ENCODE measurements at regions not wholly inside any gene's neighbourhood (a gene's known extent, or its start where the extent isn't known, plus 50 kb on each side); places are given as distances from the start of the nearest gene placed in this dataset.

DNA sequence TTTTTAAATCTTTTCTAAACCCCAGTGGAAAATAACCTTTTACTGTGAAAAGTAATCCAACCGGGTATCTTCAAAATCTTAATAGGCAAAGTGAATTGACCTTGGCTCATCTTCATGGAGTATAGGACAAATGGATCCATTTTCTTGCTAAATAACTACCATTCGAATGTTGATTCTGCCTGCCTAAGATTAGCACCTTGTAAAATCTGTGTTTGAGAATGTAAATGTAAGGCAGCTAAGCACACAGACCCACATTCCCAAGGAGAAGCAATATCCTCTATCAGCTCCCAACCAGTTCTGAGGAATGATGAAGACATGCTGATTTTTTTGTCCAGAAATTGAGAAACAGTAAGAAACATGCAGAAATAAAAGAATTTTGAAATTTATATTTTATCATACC, 509.8 kb upstream of the SMIM21 start:
- Histone ChIP-seq H2AFZ (ENCODE audit: low read depth, low read length) (no peak overlapping the region), H3K79me2 (ENCODE audit: insufficient read depth, low read length) (no peaks in the 10 kb centered on the region), H3K4me3 (ENCODE audit: insufficient read depth, low read depth, low read length) (no peak overlapping the region), H3K4me2 (ENCODE audit: low read length) (no peak overlapping the region), H3K9ac (ENCODE audit: low read length) (no peak overlapping the region), H3K4me1 (ENCODE audit: insufficient read depth, low read length) (no peaks in the 10 kb centered on the region), H3K27me3 (ENCODE audit: insufficient read depth, low read length) (no peaks in the 10 kb centered on the region), H3K27ac (ENCODE audit: low read depth, low read length) (no peak overlapping the region), H3K36me3 (ENCODE audit: insufficient read depth, low read length) (no peaks in the 10 kb centered on the region), H3K9me3 (ENCODE audit: insufficient read depth, low read depth, low read length) (peaks cover 3% of the 10 kb centered on the region), H4K20me1 (ENCODE audit: insufficient read depth, low read length) (no peaks in the 10 kb centered on the region)
- H3K27ac Mint-ChIP-seq (ENCODE audit: unreplicated experiment): no peak overlapping the region
- no peaks in the 10 kb centered on the region for H3K4me1 Mint-ChIP-seq (ENCODE audit: low read depth, unreplicated experiment)
- no peak overlapping the region for H3K4me3 Mint-ChIP-seq (ENCODE audit: unreplicated experiment)
- H3K9me3 Mint-ChIP-seq (ENCODE audit: unreplicated experiment): no peaks in the 10 kb centered on the region
- H3K27me3 Mint-ChIP-seq (ENCODE audit: low read depth, unreplicated experiment): no peaks in the 10 kb centered on the region
- no peak for TF ChIP-seq EZH2 (IDR thresholded peaks at IDR 0.05; ENCODE audit: insufficient read depth, low read length)
- no peak for TF ChIP-seq CTCF (IDR thresholded peaks at IDR 0.05; ENCODE audit: insufficient read depth, low read depth, low read length)
- DNase-seq (ENCODE audit: low read depth): no peak
- FAIRE-seq: no peak
- no peaks in the 10 kb centered on the region for H3K36me3 Mint-ChIP-seq (ENCODE audit: low read depth, unreplicated experiment)

DNA sequence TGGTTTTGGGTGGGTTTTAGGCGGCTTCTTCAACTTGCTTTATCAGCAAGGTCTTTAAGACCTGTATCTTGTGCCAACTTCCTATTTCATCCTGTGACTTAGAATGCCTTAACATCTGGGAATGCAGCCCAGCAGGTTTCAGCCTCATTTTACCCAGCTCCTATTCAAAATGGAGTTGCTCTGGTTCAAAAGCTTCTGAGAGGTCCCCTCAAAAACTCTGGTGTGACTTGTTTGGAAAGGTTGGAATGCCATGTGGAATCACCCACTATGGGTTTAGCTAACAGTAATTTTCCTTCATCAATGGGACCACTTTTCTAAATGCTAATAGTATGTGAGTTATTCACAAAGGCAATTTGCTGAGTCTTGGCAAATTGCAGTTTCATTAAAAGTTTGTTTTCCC, 509.4 kb upstream of the SMIM21 start:
- DNase-seq (ENCODE audit: low read depth) (no peak), FAIRE-seq (no peak)
- Histone ChIP-seq H3K9me3 (ENCODE audit: insufficient read depth, low read depth, low read length) (peaks cover 3% of the 10 kb centered on the region), H3K79me2 (ENCODE audit: insufficient read depth, low read length) (no peaks in the 10 kb centered on the region), H4K20me1 (ENCODE audit: insufficient read depth, low read length) (no peaks in the 10 kb centered on the region), H3K4me1 (ENCODE audit: insufficient read depth, low read length) (no peaks in the 10 kb centered on the region), H3K4me2 (ENCODE audit: low read length) (no peak overlapping the region), H3K36me3 (ENCODE audit: insufficient read depth, low read length) (no peaks in the 10 kb centered on the region), H3K9ac (ENCODE audit: low read length) (no peak overlapping the region), H3K27ac (ENCODE audit: low read depth, low read length) (no peak overlapping the region), H2AFZ (ENCODE audit: low read depth, low read length) (no peak overlapping the region), H3K4me3 (ENCODE audit: insufficient read depth, low read depth, low read length) (no peak overlapping the region), H3K27me3 (ENCODE audit: insufficient read depth, low read length) (no peaks in the 10 kb centered on the region)
- H3K27ac Mint-ChIP-seq (ENCODE audit: unreplicated experiment): no peak overlapping the region
- no peaks in the 10 kb centered on the region for H3K4me1 Mint-ChIP-seq (ENCODE audit: low read depth, unreplicated experiment)
- H3K9me3 Mint-ChIP-seq (ENCODE audit: unreplicated experiment): no peaks in the 10 kb centered on the region
- no peak for TF ChIP-seq EZH2 (IDR thresholded peaks at IDR 0.05; ENCODE audit: insufficient read depth, low read length)
- no peak for TF ChIP-seq CTCF (IDR thresholded peaks at IDR 0.05; ENCODE audit: insufficient read depth, low read depth, low read length)
- H3K27me3 Mint-ChIP-seq (ENCODE audit: low read depth, unreplicated experiment): no peaks in the 10 kb centered on the region
- no peaks in the 10 kb centered on the region for H3K36me3 Mint-ChIP-seq (ENCODE audit: low read depth, unreplicated experiment)
- no peak overlapping the region for H3K4me3 Mint-ChIP-seq (ENCODE audit: unreplicated experiment)

- Histone ChIP-seq H3K27ac (ENCODE audit: low read depth, low read length) (no peak overlapping the region), H3K9ac (ENCODE audit: low read length) (no peak overlapping the region), H3K4me1 (ENCODE audit: insufficient read depth, low read length) (no peaks in the 10 kb centered on the region), H3K27me3 (ENCODE audit: insufficient read depth, low read length) (no peaks in the 10 kb centered on the region), H4K20me1 (ENCODE audit: insufficient read depth, low read length) (no peaks in the 10 kb centered on the region), H3K4me3 (ENCODE audit: insufficient read depth, low read depth, low read length) (no peak overlapping the region), H3K36me3 (ENCODE audit: insufficient read depth, low read length) (no peaks in the 10 kb centered on the region), H3K79me2 (ENCODE audit: insufficient read depth, low read length) (no peaks in the 10 kb centered on the region), H3K4me2 (ENCODE audit: low read length) (no peak overlapping the region), H3K9me3 (ENCODE audit: insufficient read depth, low read depth, low read length) (no peaks in the 10 kb centered on the region), H2AFZ (ENCODE audit: low read depth, low read length) (no peak overlapping the region)
- H3K9me3 Mint-ChIP-seq (ENCODE audit: unreplicated experiment): no peaks in the 10 kb centered on the region
- no peak overlapping the region for H3K27ac Mint-ChIP-seq (ENCODE audit: unreplicated experiment)
- no peaks in the 10 kb centered on the region for H3K36me3 Mint-ChIP-seq (ENCODE audit: low read depth, unreplicated experiment)
- H3K4me3 Mint-ChIP-seq (ENCODE audit: unreplicated experiment): no peak overlapping the region
- H3K4me1 Mint-ChIP-seq (ENCODE audit: low read depth, unreplicated experiment): no peaks in the 10 kb centered on the region
- H3K27me3 Mint-ChIP-seq (ENCODE audit: low read depth, unreplicated experiment): no peaks in the 10 kb centered on the region
- TF ChIP-seq CTCF (IDR thresholded peaks at IDR 0.05; ENCODE audit: insufficient read depth, low read depth, low read length) (no peak), EZH2 (IDR thresholded peaks at IDR 0.05; ENCODE audit: insufficient read depth, low read length) (no peak)
- no peak for FAIRE-seq
- DNase-seq (ENCODE audit: low read depth): no peak
Observed at GRCh38 chr18:75931079-75931478, 503.6 kb upstream of the SMIM21 start.

Measured in astrocyte (in vitro differentiated cells and primary cell).